ENCODE measurements at regions not wholly inside any gene's neighbourhood (a gene's known extent, or its start where the extent isn't known, plus 50 kb on each side); places are given as distances from the start of the nearest gene placed in this dataset.
"Not testable (repeated sequence)": the region's sequence is repeated elsewhere in the genome, so short reads cannot be mapped to it uniquely, and the experiment has no call there.

- Histone ChIP-seq H3K4me1 (no peaks in the 10 kb centered on the region), H3K27me3 (no peaks in the 10 kb centered on the region), H3K27ac (no peak overlapping the region), H3K4me3 (no peak overlapping the region), H3K36me3 (no peaks in the 10 kb centered on the region), H3K9me3 (no peaks in the 10 kb centered on the region)
- TF ChIP-seq CTCF (IDR thresholded peaks at IDR 0.05): no peak
- TF ChIP-seq POLR2A (IDR thresholded peaks at IDR 0.05): no peak
- no CpG with 5 or more reads among the region's 21 CpGs for WGBS (ENCODE audit: insufficient coverage, low coverage, low lambda C conversion rate, missing lambda C conversion rate)
- intact Hi-C loops (cut with DNase I): no loop called here
- DNase-seq (no peak), ATAC-seq (peak in 1 of 4 donors; percentile 11)
These were observed 64.8 kb upstream of the IGFBPL1 start for GRCh38 chr9:38489057-38489456.

GRCh38 chr9:38488156-38488698 lies 64.0 kb upstream of the IGFBPL1 start:
- no peak for ATAC-seq
- no peaks in the 10 kb centered on the region for H3K36me3 ChIP-seq
- no peak overlapping the region for H3K27ac ChIP-seq
- WGBS (ENCODE audit: insufficient coverage, low coverage, low lambda C conversion rate, missing lambda C conversion rate): 100% methylated on average over 2 of the region's 26 CpGs
- no peak overlapping the region for H3K4me3 ChIP-seq
- no peak for DNase-seq
- TF ChIP-seq CTCF (IDR thresholded peaks at IDR 0.05) (no peak), POLR2A (IDR thresholded peaks at IDR 0.05) (no peak)
- H3K4me1 ChIP-seq: no peaks in the 10 kb centered on the region
- no peaks in the 10 kb centered on the region for H3K27me3 ChIP-seq
- intact Hi-C loops (cut with DNase I): no loop called here
- H3K9me3 ChIP-seq: no peaks in the 10 kb centered on the region

GRCh38 chr9:38487418-38488155 lies 63.3 kb upstream of the IGFBPL1 start:
- peak in 1 of 4 donors; percentile 39 for ATAC-seq
- intact Hi-C loops (cut with DNase I); H3K9me3 ChIP-seq; H3K4me3 ChIP-seq; H3K27me3 ChIP-seq; H3K36me3 ChIP-seq; H3K27ac ChIP-seq; H3K4me1 ChIP-seq; DNase-seq: not testable (repeated sequence)
- WGBS (ENCODE audit: insufficient coverage, low coverage, low lambda C conversion rate, missing lambda C conversion rate): 89% methylated on average over 24 of the region's 55 CpGs

GRCh38 chr9:38486837-38487236 lies 62.6 kb upstream of the IGFBPL1 start:
- intact Hi-C loops (cut with DNase I): no loop called here
- TF ChIP-seq POLR2A (IDR thresholded peaks at IDR 0.05): no peak
- TF ChIP-seq CTCF (IDR thresholded peaks at IDR 0.05): no peak
- WGBS (ENCODE audit: insufficient coverage, low coverage, low lambda C conversion rate, missing lambda C conversion rate): no CpG with 5 or more reads among the region's 8 CpGs
- H3K27ac ChIP-seq: no peak overlapping the region
- DNase-seq (no peak), ATAC-seq (peak in 1 of 4 donors; percentile 11)
- no peaks in the 10 kb centered on the region for H3K27me3 ChIP-seq
- H3K9me3 ChIP-seq: no peaks in the 10 kb centered on the region
- no peaks in the 10 kb centered on the region for H3K4me1 ChIP-seq
- no peaks in the 10 kb centered on the region for H3K36me3 ChIP-seq
- no peak overlapping the region for H3K4me3 ChIP-seq

GRCh38 chr9:38486056-38486615 lies 61.9 kb upstream of the IGFBPL1 start:
- Histone ChIP-seq H3K27ac (no peak overlapping the region), H3K4me1 (no peaks in the 10 kb centered on the region), H3K36me3 (no peaks in the 10 kb centered on the region), H3K27me3 (no peaks in the 10 kb centered on the region), H3K9me3 (no peaks in the 10 kb centered on the region), H3K4me3 (no peak overlapping the region)
- TF ChIP-seq CTCF (IDR thresholded peaks at IDR 0.05) (no peak), POLR2A (IDR thresholded peaks at IDR 0.05) (no peak)
- intact Hi-C loops (cut with DNase I): no loop called here
- WGBS (ENCODE audit: insufficient coverage, low coverage, low lambda C conversion rate, missing lambda C conversion rate): 78% methylated on average over 4 of the region's 6 CpGs
- ATAC-seq: peak in 3 of 4 donors; percentile 44 to 49 (median 46)
- DNase-seq: no peak

GRCh38 chr9:38484076-38484665 lies 59.9 kb upstream of the IGFBPL1 start:
- ATAC-seq; DNase-seq; intact Hi-C loops (cut with DNase I); H3K9me3 ChIP-seq; H3K4me1 ChIP-seq; H3K27me3 ChIP-seq; H3K27ac ChIP-seq; H3K36me3 ChIP-seq; H3K4me3 ChIP-seq: not testable (repeated sequence)
- 82% methylated on average over 2 of the region's 2 CpGs for WGBS (ENCODE audit: insufficient coverage, low coverage, low lambda C conversion rate, missing lambda C conversion rate)

Data from right lobe of liver (tissue), 6 donors.